ENCODE measurements at regions not wholly inside any gene's neighbourhood (a gene's known extent, or its start where the extent isn't known, plus 50 kb on each side); places are given as distances from the start of the nearest gene placed in this dataset.
"Not testable (repeated sequence)": the region's sequence is repeated elsewhere in the genome, so short reads cannot be mapped to it uniquely, and the experiment has no call there.

DNA sequence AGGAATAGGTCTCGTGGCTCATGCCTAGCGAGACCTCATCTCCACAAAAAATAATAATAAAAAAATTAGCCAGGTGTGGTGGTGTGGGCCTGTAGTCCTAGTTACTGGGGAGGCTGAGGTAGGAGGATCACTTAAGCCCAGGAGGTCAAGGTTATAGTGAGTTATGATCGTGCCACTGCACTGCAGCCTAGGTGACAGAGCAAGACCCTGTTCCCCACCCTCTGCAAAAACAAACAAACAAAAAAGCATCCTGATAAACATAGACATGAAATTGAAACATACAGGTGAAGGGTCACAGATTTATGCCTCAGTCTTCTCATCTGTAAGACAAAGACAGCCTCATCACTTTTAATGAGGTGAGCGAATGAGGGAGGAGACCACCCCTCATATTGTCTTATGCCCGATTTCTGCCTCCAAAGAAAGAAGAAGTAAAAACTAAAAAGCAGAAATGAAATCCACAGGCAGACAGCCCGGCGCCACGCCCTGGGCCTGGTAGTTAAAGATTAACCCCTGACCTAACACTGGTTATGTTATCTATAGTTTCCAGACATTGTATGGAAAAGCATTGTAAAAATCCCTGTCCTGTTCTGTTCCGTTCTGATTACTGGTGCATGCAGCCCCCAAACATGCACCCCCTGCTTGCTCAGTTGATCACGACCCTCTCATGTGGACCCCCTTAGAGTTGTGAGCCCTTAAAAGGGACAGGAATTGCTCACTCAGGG lies 138.5 kb downstream of the OR2B2 start:
- DNase-seq (ENCODE audit: low read depth), result not testable (repeated sequence)

DNA sequence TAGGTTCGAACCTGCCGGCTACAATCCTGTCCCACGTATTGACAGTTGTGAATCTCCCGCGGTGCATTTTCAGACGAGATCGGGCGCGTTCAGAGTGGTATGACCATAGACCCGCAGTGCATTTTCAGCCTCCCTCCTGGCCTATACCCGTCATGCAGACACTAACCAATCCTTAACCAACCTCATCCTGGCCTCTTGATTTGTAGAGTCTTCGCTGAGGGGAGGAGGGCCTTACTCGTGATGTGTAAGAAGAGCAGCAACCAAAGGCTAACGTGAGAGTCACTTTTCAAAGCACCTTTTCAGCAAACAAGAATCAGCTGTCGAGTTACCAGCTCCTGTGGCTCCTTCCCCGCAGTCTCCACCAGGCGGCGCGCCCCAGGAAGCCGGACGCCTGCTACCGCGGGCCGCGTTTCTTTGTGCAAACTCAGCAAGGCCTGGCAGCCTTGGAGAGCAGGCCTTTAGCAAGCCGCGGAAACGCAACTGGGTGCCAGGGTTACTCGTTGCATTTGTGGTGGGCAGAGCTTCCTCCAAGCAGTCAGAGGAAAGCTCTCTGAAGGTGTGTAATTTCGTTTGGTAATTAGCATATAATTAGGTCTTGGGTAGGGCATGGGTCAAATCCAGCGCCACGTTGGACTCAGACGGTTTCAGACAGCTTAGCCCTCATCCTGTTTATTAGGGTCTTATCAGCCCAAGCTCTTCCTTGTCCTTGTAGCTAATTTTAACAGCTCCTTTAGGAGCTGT lies 139.8 kb downstream of the OR2B2 start:
- peak; percentile 83 for DNase-seq (ENCODE audit: low read depth)

DNA sequence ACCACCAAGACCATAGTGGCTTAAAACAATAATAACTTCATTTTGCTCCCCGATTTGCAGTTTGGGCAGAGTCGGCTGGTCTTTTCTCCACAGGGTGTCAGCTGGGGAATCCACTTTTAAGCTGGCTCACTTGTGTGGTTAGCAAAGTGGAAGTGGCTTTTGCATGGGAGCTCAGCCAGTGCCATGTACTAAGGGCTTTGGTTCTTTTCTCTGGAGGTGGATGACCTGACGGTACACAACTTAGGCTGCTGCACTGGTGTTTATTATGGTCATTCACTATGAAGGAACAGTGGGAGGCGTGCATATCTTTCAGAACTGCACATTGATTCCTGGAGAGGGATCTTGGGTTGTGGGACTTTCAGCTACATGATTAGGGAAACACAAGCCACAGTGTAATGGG lies 141.0 kb downstream of the OR2B2 start:
- DNase-seq (ENCODE audit: low read depth), result no peak

DNA sequence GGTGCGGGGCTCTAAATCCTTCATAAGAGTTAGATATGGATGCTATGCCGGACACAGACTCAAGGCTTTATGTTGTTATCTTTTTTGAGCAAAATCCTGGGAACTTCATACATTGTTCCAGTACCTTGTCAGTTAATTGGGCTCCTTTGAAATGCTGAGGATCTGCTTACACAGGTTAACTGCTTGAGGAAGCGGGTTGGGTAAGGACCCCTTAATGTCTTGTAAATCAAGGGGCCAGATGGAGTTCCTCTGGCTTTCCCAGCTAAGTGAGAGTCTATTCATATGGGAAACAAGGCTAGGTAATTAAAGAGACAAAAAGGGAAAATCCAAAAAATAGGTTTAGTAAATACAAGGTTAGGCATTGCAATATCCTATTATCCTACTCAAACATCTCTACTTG lies 141.5 kb downstream of the OR2B2 start:
- DNase-seq (ENCODE audit: low read depth), result no peak

DNA sequence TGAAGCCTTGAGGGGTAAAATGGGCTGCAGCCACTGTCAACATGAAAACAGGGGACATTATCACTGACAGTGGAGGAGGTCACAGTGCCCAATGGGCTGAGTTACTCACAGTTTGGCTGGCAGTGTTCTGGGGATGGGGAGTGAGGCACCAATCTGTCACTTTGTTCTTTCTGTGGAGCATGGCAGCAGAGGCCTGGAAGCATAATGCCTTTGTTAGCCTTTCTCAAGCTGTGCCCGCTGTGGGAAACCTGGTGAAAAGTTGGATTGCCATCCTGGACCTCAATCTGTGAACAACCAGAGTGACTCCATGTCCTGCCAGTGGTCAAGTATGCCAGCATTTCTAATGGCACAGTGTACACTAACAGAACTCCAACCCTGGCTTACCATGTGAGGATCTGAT lies 143.6 kb downstream of the OR2B2 start:
- no peak for DNase-seq (ENCODE audit: low read depth)

DNA sequence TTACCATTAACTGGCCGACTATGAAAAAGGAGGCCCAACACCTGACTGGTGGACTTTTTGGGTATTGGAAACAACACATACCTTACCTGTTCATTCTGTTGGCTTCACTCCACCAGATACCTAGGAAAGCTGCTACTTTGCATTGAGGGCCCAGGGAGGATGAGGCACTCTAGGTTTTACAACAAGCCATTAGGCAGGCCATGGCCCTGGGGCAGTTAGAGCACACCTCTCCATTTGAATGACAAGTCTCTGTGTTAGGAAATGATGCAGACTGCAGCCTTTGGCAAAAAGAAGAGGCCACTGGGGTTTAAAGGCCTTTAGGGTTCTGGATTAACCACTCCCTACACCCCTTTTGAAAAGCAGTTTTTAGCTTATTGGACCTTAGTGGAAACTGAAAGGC lies 144.3 kb downstream of the OR2B2 start:
- DNase-seq (ENCODE audit: low read depth), result no peak

DNA sequence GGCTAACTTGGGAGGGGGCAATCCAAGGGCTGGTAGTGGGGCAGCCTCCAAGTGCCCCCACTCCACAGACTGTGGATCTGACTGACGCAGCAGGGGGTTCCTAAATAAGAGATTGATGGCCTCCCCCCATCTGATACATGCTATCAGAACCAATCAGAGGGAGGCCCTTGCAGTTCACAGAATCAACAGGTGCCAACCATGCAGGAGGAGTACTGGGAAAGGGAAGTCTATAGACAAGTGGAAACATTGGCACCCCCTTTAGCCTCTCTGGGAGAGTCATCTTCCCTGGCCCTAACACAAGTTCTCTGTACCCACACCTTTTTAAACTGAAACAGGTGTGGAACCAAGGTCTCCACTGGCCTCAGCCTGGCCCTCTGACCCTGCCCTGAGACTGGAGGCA lies 145.8 kb downstream of the OR2B2 start:
- DNase-seq (ENCODE audit: low read depth), result no peak

DNA sequence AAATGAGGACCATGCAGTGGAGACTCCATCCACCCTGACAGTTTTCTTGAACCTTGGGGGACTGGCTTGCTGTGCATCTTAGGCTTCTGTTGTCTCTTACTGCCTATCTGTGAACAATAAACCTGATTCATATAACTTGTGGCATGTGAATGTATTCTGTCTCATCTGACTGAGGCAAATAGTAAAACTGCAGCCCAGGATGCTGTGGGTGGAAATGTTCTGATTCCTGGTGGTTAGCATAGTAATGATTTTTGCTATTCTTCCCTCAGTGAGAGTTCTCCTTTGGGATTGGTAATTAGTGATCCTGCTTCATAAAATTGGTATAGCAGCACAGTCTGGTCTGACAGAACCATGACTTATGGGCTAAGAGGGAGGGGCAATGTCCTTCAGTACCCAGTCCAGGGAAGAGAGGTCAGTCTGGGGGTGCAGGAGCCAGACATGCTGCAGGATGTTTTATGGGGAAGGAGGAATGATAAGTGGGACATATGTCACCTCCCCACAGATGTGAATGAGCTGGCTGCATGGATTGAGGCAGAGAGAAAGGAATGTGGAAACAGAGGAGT lies 147.1 kb downstream of the OR2B2 start:
- DNase-seq (ENCODE audit: low read depth), result no peak

DNA sequence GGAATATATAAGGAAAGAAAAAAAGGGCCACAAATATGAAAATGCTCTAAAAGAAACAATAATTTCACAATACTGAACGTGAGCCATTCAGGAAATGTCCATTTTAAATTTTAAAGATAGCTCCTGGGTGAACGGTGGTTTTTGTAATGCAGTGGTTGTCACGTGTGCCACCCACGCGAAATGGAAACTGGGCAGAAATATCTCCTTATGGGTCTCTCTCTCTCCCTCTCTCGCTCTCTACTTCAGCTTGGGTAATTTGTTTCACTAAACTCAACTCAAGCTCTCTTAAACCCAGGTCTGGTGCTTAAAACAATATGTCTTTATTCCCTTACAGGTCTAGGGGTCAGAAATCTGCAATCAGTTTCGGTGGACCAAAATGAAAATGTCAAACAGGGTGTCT lies 150.8 kb downstream of the OR2B2 start:
- DNase-seq (ENCODE audit: low read depth), result no peak

DNA sequence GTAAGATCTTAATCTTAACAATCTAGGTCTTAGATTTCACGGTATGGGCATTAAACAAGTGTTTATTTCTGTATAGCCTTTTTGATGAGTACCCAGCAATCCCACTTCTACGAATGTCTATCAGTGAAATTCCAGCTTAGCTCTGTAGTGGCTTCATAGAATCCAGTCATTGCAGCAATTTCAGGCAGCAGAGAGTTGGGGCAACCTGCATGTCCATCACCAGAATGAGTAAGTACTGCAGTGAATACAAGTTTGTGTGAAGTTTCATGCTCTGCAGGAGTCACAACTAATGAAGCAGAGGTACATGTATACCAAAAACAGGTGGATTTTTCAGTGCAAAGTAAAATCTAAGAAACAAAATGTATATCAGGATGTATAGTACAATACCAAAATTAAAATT lies 151.7 kb downstream of the OR2B2 start:
- no peak for DNase-seq (ENCODE audit: low read depth)

DNA sequence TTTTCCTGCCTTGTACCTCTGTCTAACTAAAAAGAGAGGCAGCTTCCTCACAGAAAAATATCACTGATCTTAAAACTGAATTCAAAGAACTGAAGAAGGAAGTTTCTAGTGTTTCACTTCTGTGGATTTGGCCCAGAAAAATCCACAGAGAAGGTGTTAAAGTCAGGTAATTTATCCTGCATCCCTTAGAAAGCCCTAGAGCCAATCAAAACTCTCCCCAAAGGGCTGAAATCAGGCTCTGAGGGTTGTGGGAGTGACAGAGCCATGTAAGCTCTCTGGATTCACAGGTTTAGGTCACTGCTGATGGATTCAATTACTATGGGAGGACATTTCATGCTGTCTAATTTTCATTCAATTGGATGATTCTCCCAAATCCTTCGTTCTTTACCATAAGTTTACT lies 152.3 kb downstream of the OR2B2 start:
- no peak for DNase-seq (ENCODE audit: low read depth)

DNA sequence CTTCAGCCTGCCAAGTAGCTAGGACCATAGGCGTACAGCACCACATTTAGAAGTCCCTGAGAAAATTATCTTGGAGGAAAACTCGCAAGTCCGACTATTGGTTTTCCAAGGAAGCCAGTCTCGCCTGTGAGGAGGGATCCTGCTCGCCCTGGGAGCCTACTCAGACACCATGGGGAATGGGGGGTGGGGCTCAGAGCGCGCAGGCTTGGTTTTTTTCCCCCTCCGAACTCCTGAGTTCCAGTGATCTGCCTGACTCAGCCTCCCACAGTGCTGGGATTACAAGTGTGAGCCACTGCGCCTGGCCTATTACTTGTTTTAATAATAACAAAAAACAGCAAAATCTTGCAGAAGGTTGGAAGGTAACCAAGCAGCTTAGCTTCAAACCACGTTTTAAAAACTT lies 153.7 kb downstream of the OR2B2 start:
- DNase-seq (ENCODE audit: low read depth), result no peak

DNA sequence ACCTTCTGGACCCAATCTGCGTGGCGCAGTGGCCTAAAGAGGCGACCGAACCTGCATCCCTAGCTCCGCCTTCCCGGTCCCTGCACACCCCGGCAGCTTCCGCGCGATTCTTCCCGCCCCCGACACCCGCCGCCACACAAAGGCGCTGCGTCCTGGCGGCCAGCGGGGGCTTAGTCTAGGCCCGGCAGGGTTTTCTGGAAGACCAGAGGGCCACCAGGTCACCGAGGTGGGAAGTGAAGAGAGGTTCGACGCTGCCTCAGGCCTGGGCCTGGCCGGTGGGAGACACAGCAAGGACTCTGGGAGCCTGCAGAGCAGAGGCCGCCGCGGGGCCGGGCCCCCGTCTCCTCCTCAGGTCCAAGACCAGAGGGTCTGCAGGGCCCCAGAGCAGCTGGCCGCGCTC lies 154.9 kb downstream of the OR2B2 start:
- peak; percentile 48 for DNase-seq (ENCODE audit: low read depth)

DNA sequence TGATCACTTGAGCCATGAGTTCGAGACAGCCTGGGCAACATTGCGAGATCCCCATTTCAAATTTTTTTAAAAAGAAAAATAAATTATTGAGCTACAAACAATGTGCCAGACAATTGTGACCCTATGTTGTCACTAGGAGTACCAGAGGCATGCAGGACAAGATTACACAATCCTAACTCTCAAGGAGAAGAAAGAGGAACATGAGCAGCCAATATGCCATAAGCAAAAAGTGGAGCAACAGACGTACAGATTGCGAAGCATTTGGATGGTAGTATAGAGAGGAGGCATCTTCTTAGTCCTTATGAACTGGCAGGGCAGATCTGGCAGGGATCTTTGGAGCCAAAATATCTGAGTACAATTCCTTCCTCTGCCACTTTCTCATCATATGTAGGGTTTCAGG lies 156.4 kb downstream of the OR2B2 start:
- DNase-seq (ENCODE audit: low read depth), result no peak

DNA sequence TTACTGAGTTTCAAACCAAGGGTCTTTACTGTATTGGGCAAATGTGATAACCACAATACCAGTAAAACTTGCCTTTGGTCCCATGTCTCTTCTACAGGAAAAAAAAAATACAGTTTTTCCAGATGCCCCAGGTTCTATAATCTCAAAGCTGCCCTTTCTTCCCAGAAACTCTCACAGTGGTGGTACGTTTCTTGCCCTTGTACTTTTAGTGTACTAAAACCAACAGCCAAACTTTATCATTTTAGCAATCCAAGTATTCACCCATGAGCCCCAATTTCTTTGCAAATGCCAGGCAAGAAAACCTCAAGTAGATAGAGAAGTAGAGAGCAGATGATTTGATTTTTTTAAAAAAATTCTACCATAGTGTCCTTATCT lies 157.8 kb downstream of the OR2B2 start:
- no peak for DNase-seq (ENCODE audit: low read depth)

DNA sequence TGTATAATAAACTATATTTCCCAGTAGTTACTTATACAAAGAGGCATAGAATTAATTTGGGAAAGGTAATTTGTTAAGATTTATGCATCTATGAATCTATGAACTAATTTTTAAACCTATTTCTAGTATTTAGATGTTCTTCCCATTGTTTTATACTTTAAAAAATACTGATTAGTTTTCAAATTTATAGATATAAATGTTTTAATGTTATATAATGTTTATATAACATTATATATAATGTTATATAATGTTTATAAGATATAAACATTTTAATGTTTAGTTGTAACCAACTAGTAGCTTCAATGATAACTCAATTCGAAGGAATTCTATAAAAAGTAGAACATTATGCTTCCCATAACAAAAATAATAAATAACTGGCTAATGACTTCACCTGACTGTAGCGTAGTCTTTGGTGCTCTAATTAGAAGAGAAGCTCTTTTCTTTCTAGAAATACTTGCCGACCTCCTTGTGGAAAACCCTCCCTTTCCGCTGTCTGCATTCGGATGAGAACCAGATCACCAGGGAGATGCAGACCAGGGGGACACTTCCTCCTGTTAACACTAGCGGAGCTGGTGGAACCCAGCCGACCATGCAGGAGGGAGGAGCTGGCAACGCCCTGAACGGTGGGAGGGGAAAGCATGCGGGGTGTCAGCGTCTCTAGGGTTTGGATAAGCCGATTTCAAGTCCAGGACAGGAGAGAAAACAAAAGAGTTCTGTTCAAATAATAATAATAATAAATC lies 158.4 kb downstream of the OR2B2 start:
- DNase-seq (ENCODE audit: low read depth), result peak; percentile 77

DNA sequence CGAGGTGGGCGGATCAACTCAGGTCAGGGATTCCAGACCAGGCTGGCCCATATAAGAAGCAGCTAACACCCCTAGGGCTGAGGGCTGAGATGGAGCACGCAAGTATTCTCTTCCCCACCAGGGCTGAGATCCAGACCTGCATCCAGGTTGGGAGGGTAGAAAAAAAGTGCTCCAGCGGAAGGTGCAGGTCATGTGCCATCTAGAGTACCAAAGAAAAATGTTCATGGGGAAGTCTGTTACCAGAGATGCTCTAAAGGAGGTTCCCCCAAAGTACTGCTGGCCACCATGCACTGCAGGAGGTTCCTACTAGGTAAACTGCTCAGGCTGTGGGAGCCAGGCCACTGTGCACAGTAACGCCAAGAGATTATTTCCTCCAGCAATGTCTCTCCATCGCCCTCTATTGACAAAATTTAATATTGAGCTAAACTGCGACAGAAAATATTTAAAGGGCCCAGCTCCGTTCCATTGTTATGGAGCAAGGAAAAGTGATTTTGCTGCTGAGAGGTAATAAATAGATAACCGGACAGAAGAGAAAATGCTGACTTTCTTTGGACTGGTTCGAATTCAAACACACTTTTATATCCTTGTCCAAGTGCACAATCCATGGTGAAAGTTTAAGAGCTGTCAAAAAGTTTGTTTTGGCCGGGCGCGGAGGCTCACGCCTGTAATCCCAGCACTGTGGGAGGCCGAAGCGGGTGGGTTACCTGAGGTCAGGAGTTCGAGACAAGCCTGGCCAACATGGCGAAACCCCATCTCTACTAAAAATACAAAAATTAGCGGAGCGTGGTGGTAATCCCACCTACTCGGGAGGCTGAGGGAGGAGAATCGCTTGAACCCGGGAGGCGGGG lies 159.9 kb downstream of the OR2B2 start:
- peak; percentile 41 for DNase-seq (ENCODE audit: low read depth)

DNA sequence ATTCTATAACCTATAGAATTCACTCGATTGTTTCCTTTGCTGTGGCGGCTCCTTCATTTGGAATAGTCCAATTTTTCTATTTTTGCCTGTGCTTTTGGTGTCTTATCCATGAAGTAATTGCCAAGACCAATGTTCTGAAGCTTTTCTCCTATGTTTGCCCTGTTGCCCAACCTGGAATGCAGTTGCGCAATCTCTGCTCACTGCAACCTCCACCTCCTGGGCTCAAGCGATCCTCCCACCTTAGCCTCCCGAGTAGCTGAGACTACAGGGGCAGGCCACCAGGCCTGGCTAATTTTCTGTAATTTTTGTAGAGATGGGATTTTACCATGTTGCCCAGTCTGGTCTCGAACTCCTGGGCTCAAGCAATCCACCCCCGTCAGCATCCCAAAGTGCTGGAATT lies 163.5 kb downstream of the OR2B2 start:
- DNase-seq (ENCODE audit: low read depth), result no peak

DNA sequence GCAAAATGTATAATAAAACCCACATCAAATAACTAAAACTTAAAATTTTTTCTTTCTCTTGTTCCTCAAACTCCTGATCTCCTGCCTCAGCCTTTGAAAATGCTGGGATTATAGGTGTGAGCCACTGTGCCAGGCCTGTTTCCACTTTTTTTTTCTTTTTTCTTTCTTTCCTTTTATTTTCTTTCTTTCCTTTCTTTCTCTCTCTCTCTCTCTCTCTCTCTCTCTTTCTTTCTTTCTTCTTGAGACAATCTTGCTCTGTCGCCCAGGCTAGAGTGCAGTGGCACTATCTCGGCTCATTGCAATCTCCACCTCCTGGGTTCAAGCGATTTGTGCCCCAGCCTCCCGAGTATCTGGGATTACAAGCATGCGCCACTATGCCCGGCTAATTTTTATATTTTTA lies 164.6 kb downstream of the OR2B2 start:
- no peak for DNase-seq (ENCODE audit: low read depth)

DNA sequence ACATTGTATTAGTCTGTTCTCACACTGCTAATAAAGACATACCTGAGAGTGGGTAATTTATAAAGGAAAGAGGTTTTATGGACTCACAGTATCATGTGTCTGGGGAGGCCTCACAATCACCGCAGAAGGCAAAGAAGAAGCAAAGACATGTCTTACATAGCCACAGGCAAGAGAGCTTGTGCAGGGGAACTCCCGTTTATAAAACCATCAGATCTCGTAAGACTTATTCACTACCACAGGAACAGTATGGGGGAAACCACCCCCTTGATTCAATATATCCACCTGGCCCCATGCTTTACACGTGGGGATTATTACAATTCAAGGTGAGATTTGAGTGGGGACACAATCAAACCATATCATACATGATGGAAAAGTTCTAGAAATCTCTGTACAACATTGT lies 165.3 kb downstream of the OR2B2 start:
- not testable (repeated sequence) for DNase-seq (ENCODE audit: low read depth)

DNA sequence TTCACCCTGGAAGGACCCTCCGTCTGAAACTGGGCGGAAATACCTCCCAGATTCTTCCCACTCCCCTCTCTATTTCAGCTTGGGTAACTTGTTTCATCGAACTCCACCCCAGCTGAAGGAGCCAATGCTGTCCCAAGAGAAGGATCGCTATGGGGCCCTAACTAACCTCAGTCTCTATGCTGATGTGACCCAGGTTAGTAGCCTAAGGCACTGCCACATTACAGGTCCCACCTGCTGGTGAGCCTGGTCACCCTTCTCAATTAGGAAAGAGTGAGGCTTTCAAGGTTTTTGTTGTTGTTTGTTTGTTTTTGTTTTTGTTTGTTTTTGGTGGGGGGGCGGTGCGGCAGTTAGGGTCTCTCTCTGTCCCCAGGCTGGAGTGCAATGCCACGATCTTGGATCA lies 168.4 kb downstream of the OR2B2 start:
- no peak for DNase-seq (ENCODE audit: low read depth)
